HEK293T (cell line): ENCODE measurements at regions not wholly inside any gene's neighbourhood (a gene's known extent, or its start where the extent isn't known, plus 50 kb on each side); places are given as distances from the start of the nearest gene placed in this dataset.
A peak's percentile ranks its signal among the peaks of the same experiment; 100 is the strongest.

Source experiments
- CTCF ChIA-PET: fragments of 350-600 bp; formaldehyde crosslinking; extraction: SDS; loops from one replicate; lab custom pipeline; 2021; ENCODE audit warnings: antibody characterized with exemption, inconsistent platforms; lab: Yijun Ruan, JAX
- POLR2A ChIA-PET: fragments of 350-600 bp; formaldehyde crosslinking; extraction: SDS; loops from one replicate; lab custom pipeline; 2020; ENCODE audit warnings: antibody characterized with exemption, inconsistent platforms; lab: Yijun Ruan, JAX
- DNase-seq: peaks from one replicate; pipeline ENCODE4 v3.0.0; 2012; ENCODE audit warnings: mixed read lengths; ENCODE audit errors: extremely low spot score
- ARNT ChIP-seq: fragments of 450-650 bp; IDR thresholded peaks from 2 replicates; pipeline ENCODE4 v1.6.1; 2017; ENCODE audit warnings: mild to moderate bottlenecking
- BHLHE40 ChIP-seq: fragments of 450-650 bp; IDR thresholded peaks from 2 replicates; pipeline ENCODE4 v1.6.1; 2016; ENCODE audit warnings: mild to moderate bottlenecking, moderate library complexity, borderline replicate concordance
- CTBP1 ChIP-seq: fragments of 450-650 bp; IDR thresholded peaks from 2 replicates; pipeline ENCODE4 v1.6.1; 2016; ENCODE audit warnings: borderline replicate concordance
- ELF4 ChIP-seq: fragments of 450-650 bp; IDR thresholded peaks from 2 replicates; pipeline ENCODE4 v1.6.1; 2017; ENCODE audit warnings: antibody characterized with exemption
- FOXA1 ChIP-seq: fragments of 450-650 bp; IDR thresholded peaks from 2 replicates; pipeline ENCODE4 v1.6.1; 2016; ENCODE audit warnings: mild to moderate bottlenecking
- FOXK2 ChIP-seq: fragments of 450-650 bp; IDR thresholded peaks from 2 replicates; pipeline ENCODE4 v1.6.1; 2016; ENCODE audit warnings: mild to moderate bottlenecking
- FOXM1 ChIP-seq: fragments of 450-650 bp; IDR thresholded peaks from 2 replicates; pipeline ENCODE4 v1.6.1; 2017; ENCODE audit warnings: mild to moderate bottlenecking, borderline replicate concordance
- HDGF ChIP-seq: fragments of 450-650 bp; IDR thresholded peaks from 2 replicates; pipeline ENCODE4 v1.6.1; 2017; ENCODE audit warnings: antibody characterized with exemption, borderline replicate concordance
- L3MBTL2 ChIP-seq: fragments of 450-650 bp; conservative IDR thresholded peaks from 2 replicates; pipeline ENCODE4 v1.6.1; 2016; ENCODE audit warnings: mild to moderate bottlenecking
- LEF1 ChIP-seq: fragments of 450-650 bp; IDR thresholded peaks from 2 replicates; pipeline ENCODE4 v1.6.1; 2017; ENCODE audit warnings: mild to moderate bottlenecking, borderline replicate concordance
- NFRKB ChIP-seq: fragments of 450-650 bp; IDR thresholded peaks from 2 replicates; pipeline ENCODE4 v1.6.1; 2016; ENCODE audit warnings: mild to moderate bottlenecking, moderate library complexity
- SP1 ChIP-seq: fragments of 450-650 bp; IDR thresholded peaks from 2 replicates; pipeline ENCODE4 v1.6.1; 2017
- SUZ12 ChIP-seq: fragments of 450-650 bp; IDR thresholded peaks from 2 replicates; pipeline ENCODE4 v1.6.1; 2016; ENCODE audit warnings: mild to moderate bottlenecking
- TARDBP ChIP-seq: fragments of 450-650 bp; IDR thresholded peaks from 2 replicates; pipeline ENCODE4 v1.6.1; 2016
- ZNF384 ChIP-seq: fragments of 450-650 bp; IDR thresholded peaks from 2 replicates; pipeline ENCODE4 v1.6.1; 2016
- TF ChIP-seq, protein P1 (sequence below): fragments of 450-650 bp; IDR thresholded peaks from 2 replicates; pipeline ENCODE4 v1.6.1; 2016

DNA sequence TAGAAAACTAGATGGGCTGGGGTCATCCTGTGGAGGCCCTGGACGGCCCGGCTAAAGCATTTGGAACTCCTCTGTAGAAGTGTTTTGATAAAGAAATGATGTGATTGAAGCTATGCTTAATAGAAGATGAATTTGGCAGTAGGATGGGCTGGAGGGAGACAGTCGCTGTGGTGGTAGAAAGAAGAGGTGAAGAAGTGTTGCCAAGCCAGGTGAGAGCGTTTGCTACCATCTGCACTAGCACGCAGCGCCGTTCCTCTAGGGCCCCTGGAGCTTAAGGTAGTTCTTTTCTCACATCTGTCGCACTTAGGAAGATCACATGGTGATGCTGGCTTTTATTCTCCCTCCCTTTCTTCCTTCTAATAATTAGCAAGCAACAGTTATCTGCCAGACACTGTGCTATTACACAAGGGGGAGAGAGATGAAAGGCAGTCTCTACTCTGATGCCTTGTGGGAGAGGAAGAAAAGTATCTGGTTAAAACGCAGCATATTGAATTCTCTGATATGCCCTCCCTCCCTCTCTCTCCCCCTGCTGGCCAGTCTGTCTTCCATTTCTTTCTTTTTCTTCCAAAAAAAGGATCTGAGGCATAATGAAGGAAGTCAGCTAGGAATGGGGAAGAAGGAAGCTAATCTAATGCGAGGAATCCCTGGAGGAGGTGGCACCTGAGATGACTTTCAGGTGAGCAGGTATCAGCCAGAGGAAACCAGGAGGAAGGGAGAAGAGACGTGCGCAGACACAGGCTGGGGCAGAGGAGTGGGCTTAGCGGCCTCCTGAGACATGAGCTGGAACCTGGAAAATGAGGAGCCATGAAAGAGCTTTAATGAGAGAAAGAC lies 162.3 kb upstream of the KLF14 start:
- DNase-seq, result no peak
- ChIA-PET POLR2A (interaction anchor here (1.1 to 1.4 kb wide), 2 partner anchors 17 to 45 kb away, joined by 4 to 5 read pairs; no protein-coding TSS in a partner anchor), CTCF (interaction anchor here (0.5 to 3.1 kb wide), 19 partner anchors 8 to 173 kb away, joined by 3 to 27 read pairs (median 5); no protein-coding TSS in a partner anchor)
- TF ChIP-seq ELF4, result no peak
- no peak for TF ChIP-seq SUZ12
- no peak for TF ChIP-seq L3MBTL2
- no peak for TF ChIP-seq BHLHE40
- TF ChIP-seq ZNF384, result no peak
- no peak for TF ChIP-seq FOXM1
- no peak for TF ChIP-seq HDGF
- TF ChIP-seq FOXK2, result no peak
- TF ChIP-seq NFRKB, result no peak
- TF ChIP-seq TARDBP, result no peak
- no peak for TF ChIP-seq SP1
- no peak for TF ChIP-seq LEF1
- TF ChIP-seq CTBP1, result no peak

DNA sequence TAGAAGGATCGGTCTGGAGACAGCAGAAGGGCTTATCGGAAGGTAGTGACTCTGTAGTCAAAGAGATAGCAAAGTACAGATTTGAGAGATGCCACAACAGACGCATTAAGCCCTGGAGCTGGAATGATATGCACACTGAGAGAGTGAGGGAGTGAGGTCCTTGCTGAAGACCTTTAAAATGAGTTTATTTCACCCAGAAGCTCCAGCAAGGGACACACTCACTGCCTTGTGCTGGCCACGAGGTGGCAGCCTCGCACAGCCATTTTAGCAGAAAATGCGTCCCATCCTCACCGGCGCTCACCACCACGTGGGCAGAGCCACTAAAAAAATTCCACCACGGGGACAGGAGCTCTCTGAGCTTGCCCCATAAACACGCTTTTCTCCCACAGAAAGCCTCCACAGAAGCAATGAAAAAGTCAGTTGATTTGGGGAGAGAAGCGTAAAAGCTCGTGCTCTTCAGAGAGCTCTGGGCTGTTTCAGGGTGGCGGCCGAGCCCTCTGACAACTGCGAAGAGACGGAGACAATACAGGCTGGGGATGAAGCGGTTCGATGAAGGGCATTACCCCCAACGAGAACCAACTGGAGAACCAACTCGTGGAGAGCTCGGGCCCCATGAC lies 163.0 kb upstream of the KLF14 start:
- TF ChIP-seq NFRKB (no peak), TARDBP (no peak), CTBP1 (no peak), ZNF384 (peak; percentile 44), FOXA1 (no peak), BHLHE40 (no peak), SUZ12 (no peak), ELF4 (no peak), LEF1 (no peak), L3MBTL2 (peak; percentile 48; the same call in 1 of the 2 replicates)
- POLR2A ChIA-PET, result interaction anchor here (1.1 to 1.4 kb wide), 2 partner anchors 17 to 44 kb away, joined by 4 to 5 read pairs; no protein-coding TSS in a partner anchor
- CTCF ChIA-PET, result interaction anchor here (0.5 to 3.1 kb wide), 24 partner anchors 11 to 658 kb away, joined by 3 to 27 read pairs (median 5); no protein-coding TSS in a partner anchor
- peak; percentile 73 for DNase-seq

- DNase-seq, result no peak
- ChIA-PET POLR2A (interaction anchor here (1.1 to 1.4 kb wide), 2 partner anchors 16 to 44 kb away, joined by 4 to 5 read pairs; no protein-coding TSS in a partner anchor), CTCF (interaction anchor here (0.6 to 3.1 kb wide), 23 partner anchors 9 to 658 kb away, joined by 3 to 27 read pairs (median 5); no protein-coding TSS in a partner anchor)
- no peak for TF ChIP-seq SUZ12
- no peak for TF ChIP-seq FOXM1
- no peak for TF ChIP-seq HDGF
- TF ChIP-seq L3MBTL2, result no peak
- TF ChIP-seq CTBP1, result no peak
- TF ChIP-seq ARNT, result no peak
- TF ChIP-seq FOXK2, result no peak
- TF ChIP-seq NFRKB, result no peak
- no peak for TF ChIP-seq FOXA1
- TF ChIP-seq ZNF384, result no peak
- TF ChIP-seq, protein P1, sequence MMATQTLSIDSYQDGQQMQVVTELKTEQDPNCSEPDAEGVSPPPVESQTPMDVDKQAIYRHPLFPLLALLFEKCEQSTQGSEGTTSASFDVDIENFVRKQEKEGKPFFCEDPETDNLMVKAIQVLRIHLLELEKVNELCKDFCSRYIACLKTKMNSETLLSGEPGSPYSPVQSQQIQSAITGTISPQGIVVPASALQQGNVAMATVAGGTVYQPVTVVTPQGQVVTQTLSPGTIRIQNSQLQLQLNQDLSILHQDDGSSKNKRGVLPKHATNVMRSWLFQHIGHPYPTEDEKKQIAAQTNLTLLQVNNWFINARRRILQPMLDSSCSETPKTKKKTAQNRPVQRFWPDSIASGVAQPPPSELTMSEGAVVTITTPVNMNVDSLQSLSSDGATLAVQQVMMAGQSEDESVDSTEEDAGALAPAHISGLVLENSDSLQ, result no peak
- TF ChIP-seq SP1, result no peak
- no peak for TF ChIP-seq BHLHE40
- TF ChIP-seq LEF1, result no peak
- no peak for TF ChIP-seq ELF4
- no peak for TF ChIP-seq TARDBP
Measured at GRCh38 chr7:130897515-130898419, 163.8 kb upstream of the KLF14 start.

DNA sequence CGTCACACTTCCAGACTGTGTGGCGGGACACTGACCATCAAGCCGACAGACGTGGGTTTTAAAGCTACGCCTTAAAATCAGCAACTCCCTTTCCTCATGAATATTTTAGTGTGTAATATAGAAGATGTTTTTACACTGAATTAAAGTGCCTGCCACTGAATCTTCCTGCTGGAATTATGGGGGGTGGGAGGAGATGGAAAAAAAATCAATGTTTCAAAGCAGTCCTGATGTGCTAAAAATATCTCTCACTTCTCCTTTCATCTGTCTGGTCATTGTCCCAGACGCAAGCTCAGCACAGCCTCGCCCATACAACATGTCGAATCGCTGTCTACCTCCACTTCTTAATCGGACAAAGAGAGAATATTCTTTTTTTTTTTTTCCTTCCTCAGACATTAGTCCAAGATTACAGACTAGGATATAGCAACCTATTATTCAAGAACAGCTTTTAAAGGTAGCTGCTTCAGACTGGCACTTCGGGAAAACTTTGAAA lies 165.1 kb upstream of the KLF14 start:
- TF ChIP-seq SP1, result no peak
- no peak for TF ChIP-seq ZNF384
- no peak for TF ChIP-seq LEF1
- no peak for TF ChIP-seq CTBP1
- TF ChIP-seq, protein P1, result no peak
- no peak for DNase-seq
- POLR2A ChIA-PET, result interaction anchor here (0.8 kb wide), 1 partner anchor 42 kb away, joined by 3 read pairs; no protein-coding TSS in a partner anchor
- CTCF ChIA-PET, result interaction anchor here (1.1 kb wide), 1 partner anchor 83 kb away, joined by 3 read pairs; no protein-coding TSS in a partner anchor

- ChIA-PET CTCF (interaction anchor here (0.8 to 2.2 kb wide), 3 partner anchors 61 to 1252 kb away, joined by 3 to 5 read pairs (median 5); no protein-coding TSS in a partner anchor), POLR2A (interaction anchor here (0.8 kb wide), 1 partner anchor 42 kb away, joined by 3 read pairs; no protein-coding TSS in a partner anchor)
- TF ChIP-seq FOXA1 (no peak), ZNF384 (no peak), BHLHE40 (no peak), ARNT (no peak)
- DNase-seq, result no peak
Measured at GRCh38 chr7:130899638-130900401, 165.8 kb upstream of the KLF14 start.
